ENCODE measurements at regions not wholly inside any gene's neighbourhood (a gene's known extent, or its start where the extent isn't known, plus 50 kb on each side); places are given as distances from the start of the nearest gene placed in this dataset.

DNA sequence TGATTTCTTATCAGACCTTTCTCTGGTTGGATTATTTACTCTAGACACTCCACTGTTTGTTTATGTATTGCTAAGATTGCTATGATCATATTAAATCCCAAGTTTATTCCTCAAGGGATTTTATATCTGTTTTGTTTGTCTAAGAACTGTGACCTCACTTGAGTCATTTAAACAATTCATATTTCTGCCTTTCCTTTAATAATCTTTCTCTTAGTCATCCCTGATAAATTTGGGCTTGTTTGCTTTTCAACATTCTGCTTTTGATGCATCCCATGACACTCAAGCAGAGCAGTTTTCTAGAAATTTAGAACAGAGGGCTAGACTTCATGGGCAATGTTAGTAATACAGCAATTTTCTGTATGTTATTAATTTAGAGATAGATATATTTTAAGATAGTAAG lies 231.6 kb upstream of the TNC start:
- ChIA-PET POLR2A (no interaction called here), CTCF (no interaction called here)
- no peak overlapping the region for H3K4me3 ChIP-seq (ENCODE audit: low read depth, low read length)
- TF ChIP-seq, protein P1, sequence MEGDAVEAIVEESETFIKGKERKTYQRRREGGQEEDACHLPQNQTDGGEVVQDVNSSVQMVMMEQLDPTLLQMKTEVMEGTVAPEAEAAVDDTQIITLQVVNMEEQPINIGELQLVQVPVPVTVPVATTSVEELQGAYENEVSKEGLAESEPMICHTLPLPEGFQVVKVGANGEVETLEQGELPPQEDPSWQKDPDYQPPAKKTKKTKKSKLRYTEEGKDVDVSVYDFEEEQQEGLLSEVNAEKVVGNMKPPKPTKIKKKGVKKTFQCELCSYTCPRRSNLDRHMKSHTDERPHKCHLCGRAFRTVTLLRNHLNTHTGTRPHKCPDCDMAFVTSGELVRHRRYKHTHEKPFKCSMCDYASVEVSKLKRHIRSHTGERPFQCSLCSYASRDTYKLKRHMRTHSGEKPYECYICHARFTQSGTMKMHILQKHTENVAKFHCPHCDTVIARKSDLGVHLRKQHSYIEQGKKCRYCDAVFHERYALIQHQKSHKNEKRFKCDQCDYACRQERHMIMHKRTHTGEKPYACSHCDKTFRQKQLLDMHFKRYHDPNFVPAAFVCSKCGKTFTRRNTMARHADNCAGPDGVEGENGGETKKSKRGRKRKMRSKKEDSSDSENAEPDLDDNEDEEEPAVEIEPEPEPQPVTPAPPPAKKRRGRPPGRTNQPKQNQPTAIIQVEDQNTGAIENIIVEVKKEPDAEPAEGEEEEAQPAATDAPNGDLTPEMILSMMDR (IDR thresholded peaks at IDR 0.05; ENCODE audit: insufficient read depth, low read length, missing control alignments) = no peak
- DNase-seq (ENCODE audit: low read depth, low spot score) = no peak

DNA sequence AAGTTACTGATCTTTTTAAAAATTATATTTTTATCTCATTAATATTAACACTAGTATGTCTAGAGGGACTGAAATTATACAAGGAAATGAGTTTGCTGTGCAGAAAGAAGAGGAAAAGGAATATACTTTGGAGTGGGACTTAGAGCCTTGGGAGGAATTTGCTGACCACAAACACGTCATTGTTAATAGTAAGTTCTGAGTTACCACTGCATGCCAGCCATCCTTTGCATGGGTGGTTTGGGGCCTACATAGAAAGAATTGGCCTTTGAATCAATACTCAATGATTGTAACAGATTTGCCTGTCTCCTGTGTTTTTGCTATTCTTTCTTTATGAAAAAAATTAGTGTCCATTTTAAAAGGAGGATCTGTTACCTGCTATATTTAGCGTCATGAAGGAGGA lies 232.6 kb upstream of the TNC start:
- POLR2A ChIA-PET = no interaction called here
- CTCF ChIA-PET = no interaction called here
- no peak overlapping the region for H3K4me3 ChIP-seq (ENCODE audit: low read depth, low read length)
- no peak for DNase-seq (ENCODE audit: low read depth, low spot score)
- TF ChIP-seq, protein P1 (IDR thresholded peaks at IDR 0.05; ENCODE audit: insufficient read depth, low read length, missing control alignments) = no peak

DNA sequence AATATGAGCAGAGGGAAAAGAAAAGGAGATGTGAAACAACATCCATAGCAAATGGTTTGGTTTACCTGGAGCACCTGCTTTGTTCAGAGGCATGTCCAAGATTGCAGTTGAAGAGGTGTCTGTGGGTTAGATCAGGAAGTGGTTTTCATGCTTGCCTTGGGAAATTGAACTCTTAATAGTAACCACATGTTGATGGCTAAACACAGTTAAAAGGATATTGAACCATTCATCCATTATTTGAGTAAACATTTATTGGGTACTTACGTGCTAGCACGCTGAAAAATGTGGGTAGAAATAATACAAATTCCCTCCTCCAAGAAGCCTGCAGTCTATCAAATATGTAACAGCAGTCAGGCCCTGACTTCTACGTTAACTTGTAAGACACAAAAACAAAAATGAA lies 235.7 kb upstream of the TNC start:
- TF ChIP-seq, protein P1 (IDR thresholded peaks at IDR 0.05; ENCODE audit: insufficient read depth, low read length, missing control alignments) = no peak
- ChIA-PET POLR2A (no interaction called here), CTCF (interaction anchor here (0.7 to 1.6 kb wide), 2 partner anchors 10 to 165 kb away, joined by 3 read pairs; no protein-coding TSS in a partner anchor)
- DNase-seq (ENCODE audit: low read depth, low spot score) = no peak
- H3K4me3 ChIP-seq (ENCODE audit: low read depth, low read length) = no peak overlapping the region

DNA sequence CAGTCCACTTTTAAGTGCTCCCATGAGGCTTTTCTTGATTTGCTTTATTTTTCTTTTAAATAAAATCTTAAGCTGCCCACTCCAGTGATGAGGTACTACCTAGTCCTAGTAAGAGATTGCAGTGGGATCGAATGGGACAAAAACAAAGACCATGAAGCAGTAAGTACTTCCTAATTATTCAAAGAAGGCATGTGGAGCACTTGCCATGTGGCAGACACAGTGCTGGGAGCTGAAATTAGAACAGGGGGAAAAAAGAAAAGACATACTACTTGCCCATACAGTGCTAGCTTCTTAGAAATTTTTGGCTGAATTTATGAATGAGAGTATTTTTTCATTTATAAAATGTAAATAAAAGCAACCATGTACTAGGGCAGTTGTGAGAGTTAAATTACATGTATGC lies 239.9 kb upstream of the TNC start:
- no peak overlapping the region for H3K4me3 ChIP-seq (ENCODE audit: low read depth, low read length)
- TF ChIP-seq, protein P1 (IDR thresholded peaks at IDR 0.05; ENCODE audit: insufficient read depth, low read length, missing control alignments) = no peak
- no peak for DNase-seq (ENCODE audit: low read depth, low spot score)
- POLR2A ChIA-PET = interaction anchor here (0.8 kb wide), 1 partner anchor 246 kb away, joined by 3 read pairs; no protein-coding TSS in a partner anchor
- CTCF ChIA-PET = no interaction called here

DNA sequence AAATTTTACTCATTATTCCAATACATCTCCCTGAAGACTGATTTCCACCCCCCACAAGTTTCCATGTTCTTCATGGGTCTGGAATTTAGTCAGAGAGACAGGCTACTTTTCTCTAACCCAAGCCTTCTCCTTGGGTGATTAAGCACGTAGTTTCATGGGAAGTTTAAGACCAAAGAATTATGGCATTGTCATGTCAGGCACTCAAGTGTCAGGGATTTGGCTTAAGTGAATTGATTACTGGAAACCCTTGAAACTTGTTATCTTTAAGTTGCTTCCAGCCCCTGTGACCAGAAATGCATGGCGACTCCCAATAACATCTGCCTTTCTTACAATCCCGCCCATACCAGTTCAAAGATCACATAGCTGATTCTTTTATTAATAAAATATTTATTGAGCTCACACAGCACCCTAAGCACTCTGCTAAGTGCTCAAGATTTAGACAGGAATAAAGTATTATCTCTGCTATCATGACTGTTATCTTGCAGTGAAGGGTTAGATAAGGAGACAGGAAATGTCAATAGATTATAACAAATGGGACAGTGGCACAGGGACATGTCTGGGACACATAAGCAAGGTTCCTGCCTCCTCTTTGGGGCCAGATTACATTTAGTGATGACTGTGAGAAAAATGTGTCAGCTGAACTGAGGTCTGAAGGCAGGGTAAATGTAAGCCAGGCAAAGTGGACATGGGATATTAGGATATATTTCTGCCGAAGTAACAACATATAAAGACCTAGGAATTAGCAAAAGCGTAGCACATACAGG lies 241.2 kb upstream of the TNC start:
- CTCF ChIA-PET = no interaction called here
- POLR2A ChIA-PET = no interaction called here
- DNase-seq (ENCODE audit: low read depth, low spot score) = no peak
- TF ChIP-seq, protein P1 (IDR thresholded peaks at IDR 0.05; ENCODE audit: insufficient read depth, low read length, missing control alignments) = no peak
- no peak overlapping the region for H3K4me3 ChIP-seq (ENCODE audit: low read depth, low read length)

DNA sequence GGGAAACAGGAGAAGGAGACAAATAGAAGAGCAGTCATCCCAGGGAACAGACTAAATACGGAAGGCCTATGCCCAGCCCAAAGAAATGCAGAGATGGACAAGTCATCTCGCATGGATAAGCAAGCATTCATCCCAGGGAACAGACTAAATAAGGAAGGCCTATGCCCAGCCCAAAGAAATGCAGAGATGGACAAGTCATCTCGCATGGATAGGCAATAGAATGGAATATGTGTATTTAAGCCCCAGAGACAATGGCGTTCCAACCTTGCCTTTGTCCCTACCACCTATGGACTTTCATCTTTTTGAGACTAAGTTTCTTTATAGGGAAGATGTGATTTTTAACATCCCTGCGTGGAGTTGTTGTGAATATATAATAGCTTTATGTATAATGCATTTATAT lies 242.2 kb upstream of the TNC start:
- ChIA-PET POLR2A (no interaction called here), CTCF (no interaction called here)
- H3K4me3 ChIP-seq (ENCODE audit: low read depth, low read length) = no peak overlapping the region
- no peak for DNase-seq (ENCODE audit: low read depth, low spot score)
- TF ChIP-seq, protein P1 (IDR thresholded peaks at IDR 0.05; ENCODE audit: insufficient read depth, low read length, missing control alignments) = no peak
